ENCODE measurements at regions not wholly inside any gene's neighbourhood (a gene's known extent, or its start where the extent isn't known, plus 50 kb on each side); places are given as distances from the start of the nearest gene placed in this dataset.

DNA sequence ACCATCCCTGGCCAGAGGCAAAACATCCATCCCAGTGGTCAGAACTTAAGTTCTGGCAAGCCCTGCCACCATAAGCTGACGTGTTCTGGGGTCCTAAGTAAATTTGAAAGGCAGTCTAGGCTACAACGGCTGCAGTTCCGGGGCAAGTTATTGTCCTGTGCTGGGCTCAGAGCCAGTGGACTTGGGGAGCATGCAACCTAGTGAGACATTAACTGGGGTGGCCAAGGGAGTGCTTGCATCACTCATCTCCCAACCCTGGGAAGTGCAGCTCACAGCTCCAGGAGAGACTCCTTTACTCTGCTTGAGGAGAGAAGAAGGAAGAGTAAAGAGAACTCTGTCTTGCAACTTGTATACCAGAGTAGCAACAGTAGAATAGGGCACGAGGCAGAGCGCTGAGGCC is 425.4 kb upstream of the PITX2 start:
- TF ChIP-seq, protein P1, sequence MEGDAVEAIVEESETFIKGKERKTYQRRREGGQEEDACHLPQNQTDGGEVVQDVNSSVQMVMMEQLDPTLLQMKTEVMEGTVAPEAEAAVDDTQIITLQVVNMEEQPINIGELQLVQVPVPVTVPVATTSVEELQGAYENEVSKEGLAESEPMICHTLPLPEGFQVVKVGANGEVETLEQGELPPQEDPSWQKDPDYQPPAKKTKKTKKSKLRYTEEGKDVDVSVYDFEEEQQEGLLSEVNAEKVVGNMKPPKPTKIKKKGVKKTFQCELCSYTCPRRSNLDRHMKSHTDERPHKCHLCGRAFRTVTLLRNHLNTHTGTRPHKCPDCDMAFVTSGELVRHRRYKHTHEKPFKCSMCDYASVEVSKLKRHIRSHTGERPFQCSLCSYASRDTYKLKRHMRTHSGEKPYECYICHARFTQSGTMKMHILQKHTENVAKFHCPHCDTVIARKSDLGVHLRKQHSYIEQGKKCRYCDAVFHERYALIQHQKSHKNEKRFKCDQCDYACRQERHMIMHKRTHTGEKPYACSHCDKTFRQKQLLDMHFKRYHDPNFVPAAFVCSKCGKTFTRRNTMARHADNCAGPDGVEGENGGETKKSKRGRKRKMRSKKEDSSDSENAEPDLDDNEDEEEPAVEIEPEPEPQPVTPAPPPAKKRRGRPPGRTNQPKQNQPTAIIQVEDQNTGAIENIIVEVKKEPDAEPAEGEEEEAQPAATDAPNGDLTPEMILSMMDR (IDR thresholded peaks at IDR 0.05 in 4 of 5, conservative IDR thresholded peaks at IDR 0.05 in 1 of 5) = no peak
- TF ChIP-seq POLR2A (IDR thresholded peaks at IDR 0.05) = no peak
